Activated T-cell treated with anti-CD3 and anti-CD28 coated beads, Interleukin-2, amount 50 U/mL, for 48 hours (primary cell): ENCODE measurements at regions not wholly inside any gene's neighbourhood (a gene's known extent, or its start where the extent isn't known, plus 50 kb on each side); places are given as distances from the start of the nearest gene placed in this dataset.
"Not testable (repeated sequence)": the region's sequence is repeated elsewhere in the genome, so short reads cannot be mapped to it uniquely, and the experiment has no call there.

Experiments
- DNase-seq, 2 experiments: peaks; one replicate each; pipeline ENCODE4 v3.0.0-alpha.2; 2020

GRCh38 chr14:82872494-82872893, 1338.8 kb upstream of the SEL1L start:
- no peak for DNase-seq

- no peak for DNase-seq
Observed at GRCh38 chr14:82878951-82879350, 1345.3 kb upstream of the SEL1L start.

GRCh38 chr14:82879949-82880535, 1346.4 kb upstream of the SEL1L start:
- no peak for DNase-seq

- no peak for DNase-seq
Observed at GRCh38 chr14:82886670-82887069, 1353.0 kb upstream of the SEL1L start.

GRCh38 chr14:82889701-82890100, 1356.0 kb upstream of the SEL1L start:
- no peak for DNase-seq

- no peak for DNase-seq
Observed at GRCh38 chr14:82896476-82896875, 1362.8 kb upstream of the SEL1L start.

GRCh38 chr14:82897469-82898308, 1364.0 kb upstream of the SEL1L start:
- DNase-seq: no peak

- no peak for DNase-seq
Observed at GRCh38 chr14:82905762-82906161, 1372.1 kb upstream of the SEL1L start.

GRCh38 chr14:82911930-82912329, 1378.3 kb upstream of the SEL1L start:
- no peak for DNase-seq

- DNase-seq: no peak
Observed at GRCh38 chr14:82913396-82913795, 1379.7 kb upstream of the SEL1L start.

- DNase-seq: no peak
Observed at GRCh38 chr14:82915381-82915780, 1381.7 kb upstream of the SEL1L start.

- DNase-seq: no peak
Observed at GRCh38 chr14:82935691-82936090, 1402.0 kb upstream of the SEL1L start.

- DNase-seq: no peak
Observed at GRCh38 chr14:82951171-82951570, 1417.5 kb upstream of the SEL1L start.

GRCh38 chr14:82963756-82964155, 1430.1 kb upstream of the SEL1L start:
- no peak for DNase-seq

GRCh38 chr14:82987502-82988124, 1454.0 kb upstream of the SEL1L start:
- no peak for DNase-seq

- DNase-seq: not testable (repeated sequence)
Observed at GRCh38 chr14:82994547-82994946, 1460.9 kb upstream of the SEL1L start.

GRCh38 chr14:82999802-83000201, 1466.1 kb upstream of the SEL1L start:
- DNase-seq: no peak

- no peak for DNase-seq
Observed at GRCh38 chr14:83004456-83005006, 1470.9 kb upstream of the SEL1L start.

GRCh38 chr14:83006121-83006670, 1472.5 kb upstream of the SEL1L start:
- DNase-seq: no peak

GRCh38 chr14:83007052-83007451, 1473.4 kb upstream of the SEL1L start:
- not testable (repeated sequence) for DNase-seq

- DNase-seq: no peak
Observed at GRCh38 chr14:83007641-83008225, 1474.1 kb upstream of the SEL1L start.

- DNase-seq: no peak
Observed at GRCh38 chr14:83017296-83017695, 1483.6 kb upstream of the SEL1L start.
